Stomach (tissue), 8 donors: ENCODE measurements at regions not wholly inside any gene's neighbourhood (a gene's known extent, or its start where the extent isn't known, plus 50 kb on each side); places are given as distances from the start of the nearest gene placed in this dataset.

Source experiments
- DNase-seq, 2 donors: peaks; one replicate each; pipeline versions ENCODE4 v3.0.0 to v3.0.0-alpha.2; 2013 to 2019
- H3K27ac ChIP-seq, 5 donors: fragments of 200-600 bp in 4 of 5; sonication (generic) in 4 of 5; one replicate each; pipeline ENCODE4 v1.5.1; 2013 to 2019; ENCODE audit warnings: mild to moderate bottlenecking in 1 of 5, moderate library complexity in 1 of 5
- H3K27me3 ChIP-seq, 3 donors: fragments of 200-600 bp; sonication (generic); one replicate each; pipeline ENCODE4 v1.5.1; 2017 to 2019; ENCODE audit warnings: mixed run types in 1 of 3
- H3K36me3 ChIP-seq, 4 donors: fragments of 200-600 bp; sonication (generic); 1 replicate in 3 of 4; 2 replicates in 1 of 4; pipeline ENCODE4 v1.5.1; 2016 to 2019
- H3K4me1 ChIP-seq, 4 donors: fragments of 200-600 bp; sonication (generic); one replicate each; pipeline ENCODE4 v1.5.1; 2016 to 2019
- H3K4me3 ChIP-seq, 4 donors: fragments of 200-600 bp; sonication (generic) in 3 of 4; one replicate each; pipeline ENCODE4 v1.5.1; 2016 to 2019; ENCODE audit warnings: mild to moderate bottlenecking in 1 of 4
- H3K9me3 ChIP-seq, 4 donors: fragments of 200-600 bp; sonication (generic); one replicate each; pipeline ENCODE4 v1.5.1; 2016 to 2019
- CTCF ChIP-seq, 7 experiments: fragments of 450-650 bp in 4 of 7; fragments of 200-600 bp in 3 of 7; sonication (generic) in 3 of 7; IDR thresholded peaks; one replicate each; pipeline ENCODE4 v1.5.1; 2016 to 2019; ENCODE audit warnings: antibody characterized with exemption in 7 of 7, control low read depth in 2 of 7, mild to moderate bottlenecking in 1 of 7
- EP300 ChIP-seq: sonication (generic); formaldehyde crosslinking; IDR thresholded peaks from one replicate; pipeline ENCODE4 v1.6.1; 2017; ENCODE audit warnings: antibody characterized with exemption
- POLR2A ChIP-seq, 4 donors: fragments of 450-650 bp; IDR thresholded peaks; one replicate each; pipeline ENCODE4 v1.6.1; 2016; ENCODE audit warnings: antibody characterized with exemption in 4 of 4, control low read depth in 2 of 4, mild to moderate bottlenecking in 1 of 4, moderate library complexity in 1 of 4
- POLR2AphosphoS5 ChIP-seq, 3 donors: sonication (generic); formaldehyde crosslinking; IDR thresholded peaks; one replicate each; pipeline ENCODE4 v1.6.1; 2016; ENCODE audit warnings: antibody characterized with exemption in 3 of 3
- WGBS, 5 donors: extraction: QIAGEN DNeasy Blood & Tissue Kit in 3 of 5; methylation state at CpG; one replicate each; pipeline versions ENCODE4 v1.1.5 to v1.1.7; 2013 to 2018; 5-methylcytosine and 5-hydroxymethylcytosine counted together
- intact Hi-C: fragments of 100-400 bp; cut with DNase I; formaldehyde crosslinking; loops from one replicate; pipeline ENCODE4 v1.15.1; 2023; ENCODE audit warnings: low total_unique reads
- donor health status: healthy with polysubstance abuse.
- donor health status: Bipolar disorder and iron deficiency.
- donor health status: healthy.

- DNase-seq = peak; percentile 65 to 72
- peak overlapping the region; percentile 1 to 97 (median 62) for H3K27ac ChIP-seq
- no peaks in the 10 kb centered on the region for H3K27me3 ChIP-seq
- no peaks in the 10 kb centered on the region for H3K9me3 ChIP-seq
- peaks cover 46 to 85% (median 77%) of the 10 kb centered on the region in 4 donors for H3K4me1 ChIP-seq
- no peak overlapping the region for H3K4me3 ChIP-seq
- no peaks in the 10 kb centered on the region for H3K36me3 ChIP-seq
- 3 to 16% (median 8%) methylated on average over 3 of the region's 3 CpGs for WGBS, 5 donors
- TF ChIP-seq EP300 (no peak), CTCF (IDR thresholded peaks at IDR 0.05) (no peak), POLR2AphosphoS5 (IDR thresholded peaks at IDR 0.05) (peak in 1 of 3 donors; percentile 14), POLR2A (IDR thresholded peaks at IDR 0.05) (no peak)
- intact Hi-C loops = loop anchor here (10.0 kb wide), 1 partner anchor 121 kb away; no protein-coding TSS in a partner anchor
These were observed 129.7 kb upstream of the MGAT5 start for GRCh38 chr2:134124047-134124753.

GRCh38 chr2:134127496-134127895 is 126.4 kb upstream of the MGAT5 start:
- no peak for TF ChIP-seq CTCF (IDR thresholded peaks at IDR 0.05)
- intact Hi-C loops = loop anchor here (10.0 kb wide), 1 partner anchor 117 kb away; no protein-coding TSS in a partner anchor
- no peaks in the 10 kb centered on the region for H3K27me3 ChIP-seq
- no peaks in the 10 kb centered on the region for H3K9me3 ChIP-seq
- peaks cover 40 to 86% (median 70%) of the 10 kb centered on the region in 4 donors for H3K4me1 ChIP-seq
- peak overlapping the region in 1 of 5 donors; percentile 97 for H3K27ac ChIP-seq
- DNase-seq = no peak
- peaks cover 0 to 4% (median 2%) of the 10 kb centered on the region in 4 donors for H3K36me3 ChIP-seq
- no peak overlapping the region for H3K4me3 ChIP-seq
- 69 to 83% (median 76%) methylated on average over 7 of the region's 7 CpGs for WGBS, 5 donors

- peaks cover 0 to 4% (median 2%) of the 10 kb centered on the region in 4 donors for H3K36me3 ChIP-seq
- no peaks in the 10 kb centered on the region for H3K9me3 ChIP-seq
- H3K4me3 ChIP-seq = no peak overlapping the region
- H3K27ac ChIP-seq = no peak overlapping the region
- no peak for DNase-seq
- intact Hi-C loops = loop anchor here (10.0 kb wide), 1 partner anchor 116 kb away; no protein-coding TSS in a partner anchor
- WGBS, 5 donors = 70 to 80% (median 77%) methylated on average over 6 of the region's 6 CpGs
- peaks cover 45 to 86% (median 67%) of the 10 kb centered on the region in 4 donors for H3K4me1 ChIP-seq
- no peaks in the 10 kb centered on the region for H3K27me3 ChIP-seq
- TF ChIP-seq POLR2A (IDR thresholded peaks at IDR 0.05) = no peak
- no peak for TF ChIP-seq POLR2AphosphoS5 (IDR thresholded peaks at IDR 0.05)
- TF ChIP-seq CTCF (IDR thresholded peaks at IDR 0.05) = no peak
- no peak for TF ChIP-seq EP300
These were observed 125.1 kb upstream of the MGAT5 start for GRCh38 chr2:134128746-134129145.

GRCh38 chr2:134129900-134130537 is 123.9 kb upstream of the MGAT5 start:
- H3K4me3 ChIP-seq = no peak overlapping the region
- intact Hi-C loops = loop anchor here (10.0 kb wide), 1 partner anchor 115 kb away; no protein-coding TSS in a partner anchor

More at GRCh38 chr2:134129900-134130537, 123.9 kb upstream of the MGAT5 start:
- TF ChIP-seq CTCF (IDR thresholded peaks at IDR 0.05) = no peak
- TF ChIP-seq EP300 = no peak
- TF ChIP-seq POLR2A (IDR thresholded peaks at IDR 0.05) = no peak
- no peak for TF ChIP-seq POLR2AphosphoS5 (IDR thresholded peaks at IDR 0.05)
- Histone ChIP-seq H3K27me3 (no peaks in the 10 kb centered on the region), H3K36me3 (peaks cover 0 to 4% (median 2%) of the 10 kb centered on the region in 4 donors), H3K9me3 (no peaks in the 10 kb centered on the region), H3K4me1 (peaks cover 43 to 86% (median 65%) of the 10 kb centered on the region in 4 donors), H3K27ac (no peak overlapping the region)
- WGBS, 5 donors = 96 to 99% (median 97%) methylated on average over 28 to 42 of the region's 42 CpGs
- no peak for DNase-seq
